H1 (cell line): ENCODE measurements at regions not wholly inside any gene's neighbourhood (a gene's known extent, or its start where the extent isn't known, plus 50 kb on each side); places are given as distances from the start of the nearest gene placed in this dataset.

ENCODE experiments used
- CTCF ChIA-PET: fragments of 300-600 bp; sonication (Branson Sonifier 250); formaldehyde crosslinking; loops from one replicate; lab custom pipeline; 2021; ENCODE audit not compliant: partially characterized antibody; lab: Charles Lee
- POLR2A ChIA-PET: fragments of 300-600 bp; sonication (Branson Sonifier 250); formaldehyde crosslinking; loops from one replicate; lab custom pipeline; 2021; ENCODE audit warnings: inconsistent platforms; ENCODE audit not compliant: partially characterized antibody; lab: Charles Lee
- DNase-seq, 2 experiments: peaks; one replicate each; pipeline versions ENCODE4 v3.0.0 to v3.0.0-alpha.2; 2010 to 2022; ENCODE audit warnings: low spot score in 2 of 2, low read depth in 1 of 2, mixed read lengths in 1 of 2
- FAIRE-seq: peaks from 2 replicates; lab custom pipeline; 2011; peaks lifted over from hg19 to GRCh38; lab: Jason Lieb, UNC
- H2AFZ ChIP-seq: 2 replicates; pipeline ENCODE4 v1.8.1; 2012; ENCODE audit warnings: low read length, inconsistent platforms
- H2AK5ac ChIP-seq: 2 replicates; pipeline ENCODE4 v1.6.1; 2013; ENCODE audit warnings: low read depth, low read length
- H2BK120ac ChIP-seq: replicated peaks from 2 replicates; pipeline ENCODE3; 2013; ENCODE audit warnings: low read depth, low read length, inconsistent platforms
- H2BK12ac ChIP-seq: 2 replicates; pipeline ENCODE4 v1.6.1; 2013; ENCODE audit warnings: low read depth, low read length
- H2BK15ac ChIP-seq: 2 replicates; pipeline ENCODE4 v1.6.1; 2013; ENCODE audit warnings: low read length
- H2BK20ac ChIP-seq: 2 replicates; pipeline ENCODE4 v1.6.1; 2013; ENCODE audit warnings: low read length
- H2BK5ac ChIP-seq: 2 replicates; pipeline ENCODE4 v1.6.1; 2013; ENCODE audit warnings: low read depth, low read length
- H3K14ac ChIP-seq: 2 replicates; pipeline ENCODE4 v1.6.1; 2013; ENCODE audit warnings: inconsistent platforms; ENCODE audit not compliant: insufficient read length
- H3K18ac ChIP-seq: 2 replicates; pipeline ENCODE4 v1.6.1; 2013; ENCODE audit warnings: low read length; ENCODE audit errors: extremely low read depth
- H3K23ac ChIP-seq: 2 replicates; pipeline ENCODE4 v1.6.1; 2013; ENCODE audit warnings: inconsistent platforms; ENCODE audit not compliant: insufficient read length
- H3K23me2 ChIP-seq: 2 replicates; pipeline ENCODE4 v1.6.1; 2013; ENCODE audit warnings: low read depth, low read length
- H3K27ac ChIP-seq: 2 replicates; pipeline ENCODE4 v1.6.1; 2011; ENCODE audit warnings: low read depth, low read length, inconsistent platforms
- H3K27me3 ChIP-seq, 4 experiments: replicated peaks in 1 of 4; 1 replicate in 1 of 4; 2 replicates in 3 of 4; pipeline versions ENCODE4 v1.6.1 to v1.8.1; 2011 to 2013; ENCODE audit warnings: low read length in 3 of 4, mild to moderate bottlenecking in 3 of 4, inconsistent platforms in 2 of 4, mixed read lengths in 2 of 4, moderate library complexity in 1 of 4; ENCODE audit not compliant: control insufficient read depth in 3 of 4, insufficient read depth in 3 of 4; ENCODE audit errors: extremely low read depth in 1 of 4
- H3K36me3 ChIP-seq, 4 experiments: 2 replicates each; pipeline versions ENCODE4 v1.6.1 to v1.8.1; 2011 to 2013; ENCODE audit warnings: mild to moderate bottlenecking in 4 of 4, low read length in 3 of 4, moderate library complexity in 2 of 4, control low read depth in 1 of 4, inconsistent platforms in 1 of 4; ENCODE audit not compliant: insufficient read depth in 4 of 4, control insufficient read depth in 2 of 4
- H3K4ac ChIP-seq: replicated peaks from 2 replicates; pipeline ENCODE3; 2013; ENCODE audit warnings: low read length, low read depth, mixed read lengths, inconsistent platforms; ENCODE audit not compliant: insufficient read length
- H3K4me1 ChIP-seq, 4 experiments: replicated peaks in 1 of 4; 1 replicate in 1 of 4; 2 replicates in 3 of 4; pipeline versions ENCODE4 v1.6.1 to v1.8.1; 2011 to 2013; ENCODE audit warnings: low read length in 3 of 4, inconsistent platforms in 2 of 4, mixed read lengths in 1 of 4; ENCODE audit not compliant: insufficient read depth in 4 of 4, control insufficient read depth in 3 of 4
- H3K4me2 ChIP-seq, 2 experiments: 2 replicates each; pipeline versions ENCODE4 v1.6.1 to v1.8.1; 2011 to 2013; ENCODE audit warnings: low read depth in 2 of 2, low read length in 2 of 2, control low read depth in 1 of 2, inconsistent platforms in 1 of 2, mild to moderate bottlenecking in 1 of 2; ENCODE audit not compliant: insufficient read depth in 1 of 2
- H3K4me3 ChIP-seq, 4 experiments: fragments of 200-600, 300-600 bp in 1 of 4; sonication (generic), shearing (Covaris generic), sonication (Bioruptor Twin) in 1 of 4; 2 replicates each; pipeline versions ENCODE4 v1.5.1 to v1.8.1; 2011 to 2016; ENCODE audit warnings: low read length in 4 of 4, low read depth in 3 of 4, control low read depth in 2 of 4, inconsistent platforms in 2 of 4, mild to moderate bottlenecking in 2 of 4, mixed read lengths in 1 of 4, moderate library complexity in 1 of 4; ENCODE audit not compliant: insufficient read depth in 2 of 4; ENCODE audit errors: extremely low read depth in 1 of 4
- H3K56ac ChIP-seq: replicated peaks from 2 replicates; pipeline ENCODE3; 2013; ENCODE audit warnings: low read depth, mild to moderate bottlenecking, mixed read lengths, low read length, inconsistent platforms; ENCODE audit not compliant: insufficient read length
- H3K79me1 ChIP-seq: 2 replicates; pipeline ENCODE4 v1.6.1; 2013; ENCODE audit warnings: low read depth, low read length, control low read depth
- H3K79me2 ChIP-seq, 2 experiments: 2 replicates each; pipeline versions ENCODE4 v1.6.1 to v1.8.1; 2012 to 2013; ENCODE audit warnings: low read length in 2 of 2, mild to moderate bottlenecking in 2 of 2, inconsistent platforms in 1 of 2; ENCODE audit not compliant: insufficient read depth in 2 of 2, control insufficient read depth in 1 of 2
- H3K9ac ChIP-seq, 4 experiments: replicated peaks in 1 of 4; 1 replicate in 1 of 4; 2 replicates in 3 of 4; pipeline versions ENCODE4 v1.6.1 to v1.8.1; 2011 to 2013; ENCODE audit warnings: low read depth in 3 of 4, low read length in 3 of 4, control low read depth in 2 of 4, mild to moderate bottlenecking in 2 of 4, moderate library complexity in 2 of 4, inconsistent platforms in 1 of 4; ENCODE audit errors: extremely low read depth in 1 of 4
- H3K9me3 ChIP-seq, 2 experiments: 2 replicates each; pipeline versions ENCODE4 v1.6.1 to v1.8.1; 2012 to 2013; ENCODE audit warnings: mild to moderate bottlenecking in 2 of 2, moderate library complexity in 2 of 2, control low read depth in 1 of 2, inconsistent platforms in 1 of 2, low read depth in 1 of 2, low read length in 1 of 2, mixed read lengths in 1 of 2; ENCODE audit not compliant: insufficient read depth in 2 of 2
- H4K20me1 ChIP-seq, 2 experiments: replicated peaks in 1 of 2; 2 replicates each; pipeline versions ENCODE3 to v1.8.1; 2011 to 2013; ENCODE audit warnings: inconsistent platforms in 2 of 2, low read length in 2 of 2, mild to moderate bottlenecking in 1 of 2; ENCODE audit not compliant: insufficient read depth in 2 of 2, control insufficient read depth in 1 of 2
- H4K5ac ChIP-seq: 2 replicates; pipeline ENCODE4 v1.6.1; 2013; ENCODE audit warnings: low read length, low read depth, mixed read lengths, inconsistent platforms; ENCODE audit not compliant: insufficient read length
- H4K8ac ChIP-seq: 2 replicates; pipeline ENCODE4 v1.8.0; 2013; ENCODE audit warnings: mild to moderate bottlenecking, moderate library complexity, low read length, inconsistent platforms; ENCODE audit not compliant: insufficient read depth; ENCODE audit errors: extremely low read depth
- H4K91ac ChIP-seq: replicated peaks from 2 replicates; pipeline ENCODE3; 2013; ENCODE audit warnings: low read length, mixed read lengths, inconsistent platforms; ENCODE audit not compliant: insufficient read length
- CHD1 ChIP-seq: IDR thresholded peaks from 2 replicates; pipeline ENCODE4 v1.6.1; 2012; ENCODE audit warnings: low read depth, low read length, improper control_type of control experiment
- SUZ12 ChIP-seq: fragments of 200-600 bp; sonication (generic); IDR thresholded peaks from 2 replicates; pipeline ENCODE4 v1.6.1; 2012; ENCODE audit warnings: mild to moderate bottlenecking, inconsistent platforms, low read length, moderate library complexity, mixed read lengths
- WGBS, 2 experiments: shearing (Covaris generic) in 1 of 2; methylation state at CpG; one replicate each; pipeline versions ENCODE4 v1.1.6 to v1.1.7; 2013 to 2015; ENCODE audit warnings: low lambda C conversion rate in 2 of 2, mixed read lengths in 2 of 2, inconsistent platforms in 1 of 2, low coverage in 1 of 2, missing lambda C conversion rate in 1 of 2; ENCODE audit not compliant: insufficient replicate concordance in 2 of 2, insufficient coverage in 1 of 2, insufficient read length in 1 of 2; ENCODE audit errors: extremely low coverage in 1 of 2, missing lambda C conversion rate in 1 of 2; 5-methylcytosine and 5-hydroxymethylcytosine counted together

GRCh38 chr20:43357352-43357751 lies 100.3 kb upstream of the SRSF6 start:
- Histone ChIP-seq H3K4ac (no peak overlapping the region), H3K23me2 (no peaks in the 10 kb centered on the region), H3K23ac (no peak overlapping the region), H2AFZ (no peak overlapping the region), H2BK15ac (no peak overlapping the region), H3K56ac (no peak overlapping the region), H3K18ac (no peak overlapping the region), H3K4me3 (no peak overlapping the region), H2BK5ac (no peak overlapping the region), H4K91ac (no peak overlapping the region), H3K4me2 (no peak overlapping the region), H3K27ac (no peak overlapping the region), H3K36me3 (no peaks in the 10 kb centered on the region), H3K79me2 (no peaks in the 10 kb centered on the region), H4K5ac (no peak overlapping the region), H2AK5ac (no peak overlapping the region), H3K14ac (no peak overlapping the region), H3K79me1 (no peaks in the 10 kb centered on the region), H2BK20ac (no peak overlapping the region), H3K9ac (no peak overlapping the region), H2BK12ac (no peak overlapping the region), H3K9me3 (no peaks in the 10 kb centered on the region), H2BK120ac (no peak overlapping the region), H3K4me1 (no peaks in the 10 kb centered on the region), H3K27me3 (no peaks in the 10 kb centered on the region; a peak in 1 of 7 replicates), H4K8ac (no peak overlapping the region), H4K20me1 (no peaks in the 10 kb centered on the region)
- DNase-seq: no peak
- POLR2A ChIA-PET: no interaction called here
- WGBS, 2 experiments: 85% methylated on average over 6 of the region's 6 CpGs; no CpG with 5 or more reads in 1 of the 2 experiments
- FAIRE-seq: no peak
- CTCF ChIA-PET: interaction anchor here (1.0 kb wide), 1 partner anchor 48 kb away, joined by 3 read pairs; no protein-coding TSS in a partner anchor
- TF ChIP-seq SUZ12: no peak
- TF ChIP-seq CHD1: no peak
